Transverse colon (tissue), 4 donors: ENCODE measurements at regions not wholly inside any gene's neighbourhood (a gene's known extent, or its start where the extent isn't known, plus 50 kb on each side); places are given as distances from the start of the nearest gene placed in this dataset.

Experiments
- CTCF ChIP-seq, 5 experiments: fragments of 200-600 bp in 3 of 5; fragments of 450-650 bp in 2 of 5; sonication (generic) in 3 of 5; IDR thresholded peaks; 1 replicate in 2 of 5; 2 replicates in 3 of 5; pipeline ENCODE4 v1.5.1; 2016 to 2017; ENCODE audit warnings: antibody characterized with exemption in 5 of 5, inconsistent platforms in 3 of 5, mild to moderate bottlenecking in 2 of 5, moderate library complexity in 1 of 5
- EP300 ChIP-seq: sonication (generic); formaldehyde crosslinking; IDR thresholded peaks from one replicate; pipeline ENCODE4 v1.6.1; 2017; ENCODE audit warnings: antibody characterized with exemption, low read depth
- POLR2AphosphoS5 ChIP-seq, 3 donors: sonication (generic); formaldehyde crosslinking; IDR thresholded peaks; one replicate each; pipeline ENCODE4 v1.6.1; 2016; ENCODE audit warnings: antibody characterized with exemption in 3 of 3

- TF ChIP-seq CTCF (IDR thresholded peaks at IDR 0.05) = no peak
- no peak for TF ChIP-seq POLR2AphosphoS5 (IDR thresholded peaks at IDR 0.05)
- no peak for TF ChIP-seq EP300
These were observed 762.3 kb upstream of the ARPP21 start for GRCh38 chr3:34876997-34877396.
